Myocyte (in vitro differentiated cells): ENCODE measurements at regions not wholly inside any gene's neighbourhood (a gene's known extent, or its start where the extent isn't known, plus 50 kb on each side); places are given as distances from the start of the nearest gene placed in this dataset.

Source experiments
- DNase-seq: peaks from one replicate; pipeline ENCODE4 v3.0.0-alpha.2; 2012; ENCODE audit warnings: low read depth

DNA sequence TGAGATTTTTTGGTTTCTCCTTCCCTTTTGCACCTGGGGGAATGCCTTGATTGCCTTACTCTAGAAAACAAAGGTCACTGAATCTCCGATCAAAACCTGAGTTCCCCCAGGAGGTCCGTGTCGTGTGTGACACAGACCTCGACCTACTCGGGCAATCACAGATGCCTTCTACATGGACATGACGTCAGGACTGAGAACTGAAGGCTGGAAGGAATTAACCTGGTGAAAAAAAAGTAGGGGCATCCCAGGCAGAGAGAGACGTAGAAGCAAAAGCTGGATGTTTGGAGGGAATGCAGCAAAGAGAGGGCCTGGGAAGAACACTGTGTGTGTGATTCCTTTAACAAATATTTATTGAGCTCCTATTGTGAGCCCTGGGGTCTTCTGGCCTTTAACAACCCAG, 178.0 kb downstream of the PRDM2 start:
- DNase-seq: no peak

DNA sequence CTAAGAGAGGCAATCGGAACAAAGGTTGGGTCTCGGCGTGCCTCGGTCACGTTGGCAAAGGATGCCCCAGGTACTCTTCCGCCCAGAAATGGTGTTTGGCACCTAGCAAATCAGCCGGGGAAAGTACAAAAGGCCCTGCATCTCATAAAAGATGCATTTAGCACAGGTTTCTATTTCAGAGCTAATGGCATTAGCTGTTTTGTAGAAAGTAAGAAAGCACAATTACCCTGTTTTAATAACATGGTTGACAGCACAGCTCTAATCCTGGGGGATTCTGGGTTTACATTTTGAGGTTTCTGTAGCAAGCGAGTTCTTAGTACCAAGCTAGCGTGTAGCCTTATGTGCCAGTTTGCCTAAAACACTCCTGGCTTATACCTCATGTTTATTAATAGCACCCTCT, 178.5 kb downstream of the PRDM2 start:
- DNase-seq: no peak

DNA sequence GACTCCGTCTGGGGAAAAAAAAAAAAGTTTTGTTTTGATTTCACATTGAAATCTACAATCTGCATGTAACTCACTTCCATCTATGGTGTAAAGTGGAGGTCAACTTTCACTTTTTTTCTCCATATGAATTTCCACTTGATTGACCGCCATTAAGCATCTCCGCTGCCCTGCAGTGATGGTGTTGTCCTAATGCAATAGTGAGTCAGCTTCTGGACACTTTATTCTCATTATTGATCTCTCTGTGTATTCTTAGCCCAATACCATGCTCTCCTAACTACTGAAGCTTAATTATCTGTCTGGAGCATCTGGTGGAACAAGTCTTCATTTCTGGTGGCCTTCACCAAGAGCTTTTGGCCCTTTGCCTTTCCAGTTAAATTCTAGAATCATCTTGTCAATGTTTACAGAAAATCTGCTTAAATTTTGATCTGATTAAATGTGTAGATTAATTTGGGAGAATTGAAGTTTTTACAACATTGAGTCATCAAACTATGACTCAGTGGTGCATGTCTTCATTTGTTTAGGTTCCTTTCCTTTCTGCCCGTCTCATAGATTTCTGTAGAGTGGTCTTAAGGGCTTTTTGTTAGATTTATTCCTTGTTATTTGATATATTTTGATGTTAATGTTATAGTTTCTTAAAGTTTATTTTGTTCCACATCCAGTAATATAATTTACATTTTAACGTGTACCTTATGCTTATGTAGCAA, 181.5 kb downstream of the PRDM2 start:
- DNase-seq: no peak

DNA sequence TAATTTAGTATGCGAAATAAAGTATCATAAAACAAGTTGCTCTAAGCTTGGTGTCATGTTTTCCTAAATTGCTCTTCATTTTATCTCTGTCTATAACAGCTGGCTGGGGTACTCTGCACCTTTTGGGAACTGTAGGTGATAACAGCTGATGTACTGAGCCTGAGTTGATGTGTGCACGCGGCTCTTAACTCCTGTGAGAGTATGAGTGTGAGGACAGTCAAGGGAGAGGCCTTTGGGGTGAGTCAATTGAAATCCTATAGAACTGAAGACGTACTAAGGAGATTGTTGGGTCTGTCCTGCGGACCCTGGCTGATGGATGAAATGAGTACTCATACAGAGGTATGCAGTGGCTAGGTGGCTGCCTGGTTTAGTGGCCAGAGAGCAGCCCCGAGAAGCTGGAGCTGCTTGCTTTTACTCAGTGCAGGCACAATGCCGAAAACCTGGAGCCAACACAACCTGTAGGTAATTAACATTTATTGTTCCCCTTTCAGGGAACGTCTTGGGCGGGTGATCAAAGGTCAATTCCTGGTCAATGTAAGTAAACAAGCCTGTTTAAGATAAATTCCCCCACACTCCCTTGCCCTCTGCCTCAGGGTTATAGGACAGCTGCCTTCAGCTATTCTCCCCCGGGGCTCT, 188.5 kb downstream of the PRDM2 start:
- DNase-seq: no peak

DNA sequence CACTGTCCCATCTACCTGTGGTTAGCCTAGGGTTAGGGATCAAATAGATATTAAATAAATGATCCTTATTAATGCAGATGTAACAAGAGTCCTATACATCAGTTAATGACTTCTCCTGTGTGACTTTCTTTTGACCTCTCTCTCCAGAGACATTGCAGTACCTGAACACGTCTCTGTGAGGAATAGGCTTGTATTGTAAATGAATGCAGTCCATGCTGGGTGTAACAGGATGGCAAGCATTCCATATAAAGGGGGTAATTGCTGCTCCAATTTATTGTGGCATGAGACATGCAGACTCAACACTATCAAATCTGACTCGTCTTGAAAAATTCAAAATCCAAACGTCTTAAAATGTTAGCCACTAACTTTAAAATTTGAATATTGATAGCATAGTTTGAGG, 189.5 kb downstream of the PRDM2 start:
- no peak for DNase-seq

DNA sequence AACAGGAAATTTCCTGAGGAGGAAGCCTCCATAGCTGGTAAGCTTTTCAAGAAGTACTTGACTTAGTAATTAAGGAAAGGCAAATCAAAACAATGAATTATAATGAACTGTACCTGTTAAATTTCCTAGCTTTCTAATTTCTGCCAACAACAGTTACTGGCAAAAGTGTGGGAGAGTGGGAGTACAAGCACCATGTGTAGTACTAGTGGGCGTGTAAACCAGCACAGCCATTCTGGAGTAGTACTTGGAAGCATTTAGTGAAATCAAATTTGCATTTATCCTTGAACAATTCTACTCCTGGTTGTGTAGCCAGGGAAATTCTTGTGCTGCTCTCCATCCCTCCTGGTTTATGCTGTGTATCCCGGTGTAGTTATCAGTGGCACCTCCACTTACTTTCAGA, 190.8 kb downstream of the PRDM2 start:
- DNase-seq: no peak

DNA sequence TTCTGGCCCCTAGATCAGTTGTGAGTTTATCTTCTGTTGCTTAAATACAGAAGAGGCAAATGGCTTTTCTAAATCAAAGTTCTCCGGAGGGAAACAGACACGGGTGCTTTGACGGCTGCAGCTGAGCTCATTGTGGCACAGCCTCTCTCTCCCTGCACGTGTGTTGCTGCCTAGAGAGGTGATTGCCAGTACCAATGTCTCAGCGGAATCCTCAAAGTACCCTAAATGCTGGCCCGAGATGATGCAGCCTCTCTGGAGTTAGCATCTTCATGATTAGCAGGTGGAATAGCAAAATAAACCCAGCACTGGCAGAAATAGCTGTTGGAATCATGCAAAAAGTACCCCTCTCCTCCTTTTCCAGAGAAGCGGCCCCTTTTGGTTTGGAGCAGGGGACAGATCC, 192.2 kb downstream of the PRDM2 start:
- DNase-seq: no peak

DNA sequence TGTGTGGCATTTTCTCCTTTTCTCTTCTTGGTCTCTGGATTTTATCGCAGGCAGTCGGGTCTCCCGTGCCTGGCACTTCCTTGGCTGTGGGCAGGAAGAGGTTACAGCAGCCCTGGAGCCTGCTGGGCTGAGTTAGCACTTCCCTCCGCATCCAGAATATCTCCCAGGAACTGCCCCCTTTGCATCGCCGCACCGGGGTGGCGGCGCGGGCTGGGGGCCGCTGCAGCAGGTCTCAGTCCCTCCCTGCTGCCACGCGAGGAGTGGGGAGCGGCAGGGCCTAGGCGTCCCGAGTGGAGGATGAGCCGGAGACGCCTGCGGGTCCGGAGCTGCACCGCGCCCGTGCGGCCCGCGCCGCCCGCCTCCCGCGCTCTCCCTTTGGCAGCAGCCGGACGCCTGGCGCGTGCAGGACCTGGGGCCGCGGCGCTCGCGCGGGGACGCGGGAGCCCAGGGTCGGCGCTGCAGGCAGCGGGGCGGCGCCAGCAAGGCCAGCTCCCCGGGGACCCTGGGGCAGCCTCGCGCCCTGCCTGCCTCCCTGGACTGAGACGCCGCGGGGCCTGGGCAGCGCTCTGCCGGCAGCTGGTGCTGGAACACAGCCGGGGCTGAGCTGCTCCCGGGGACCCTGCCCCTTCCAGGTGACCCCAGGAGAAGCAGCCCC, 192.8 kb downstream of the PRDM2 start:
- no peak for DNase-seq

DNA sequence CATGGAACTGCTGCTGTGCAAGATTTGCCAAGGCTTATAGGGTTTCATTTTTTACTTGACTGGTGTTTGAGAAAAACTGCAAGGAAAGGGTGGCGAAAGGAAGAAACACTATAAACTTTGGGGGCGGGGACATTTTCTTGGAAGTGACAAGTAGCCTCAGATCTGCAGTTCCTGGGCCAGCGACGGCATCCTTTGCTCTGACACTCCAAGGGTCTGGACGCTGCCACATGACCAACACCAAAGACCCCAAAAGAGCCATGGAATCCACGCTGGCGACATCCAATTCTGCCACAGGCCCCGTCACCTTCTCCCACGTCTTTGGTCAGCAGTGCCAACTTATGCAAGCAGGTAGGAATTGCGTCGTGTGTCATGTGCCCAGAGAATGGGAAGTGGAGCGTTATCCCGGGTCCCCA, 193.4 kb downstream of the PRDM2 start:
- no peak for DNase-seq

DNA sequence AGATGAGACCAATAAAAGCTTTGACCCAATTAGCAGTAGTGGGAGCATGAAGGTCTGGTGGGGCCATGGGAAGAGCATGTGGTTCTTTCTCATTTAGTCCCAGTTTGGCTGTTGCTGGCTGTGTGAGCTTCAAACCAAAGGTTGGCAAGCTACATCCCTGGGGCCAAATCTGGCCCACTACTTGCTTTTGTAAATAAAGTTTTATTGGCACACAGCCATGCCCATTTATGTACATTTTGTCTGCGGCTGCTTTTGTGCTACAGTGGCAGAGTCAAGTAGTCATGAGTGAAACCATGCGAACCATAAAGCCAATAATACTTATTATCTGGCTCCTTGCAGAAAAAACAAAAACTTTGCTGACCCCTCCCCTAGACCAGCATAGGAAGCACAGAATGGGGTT, 196.9 kb downstream of the PRDM2 start:
- no peak for DNase-seq

DNA sequence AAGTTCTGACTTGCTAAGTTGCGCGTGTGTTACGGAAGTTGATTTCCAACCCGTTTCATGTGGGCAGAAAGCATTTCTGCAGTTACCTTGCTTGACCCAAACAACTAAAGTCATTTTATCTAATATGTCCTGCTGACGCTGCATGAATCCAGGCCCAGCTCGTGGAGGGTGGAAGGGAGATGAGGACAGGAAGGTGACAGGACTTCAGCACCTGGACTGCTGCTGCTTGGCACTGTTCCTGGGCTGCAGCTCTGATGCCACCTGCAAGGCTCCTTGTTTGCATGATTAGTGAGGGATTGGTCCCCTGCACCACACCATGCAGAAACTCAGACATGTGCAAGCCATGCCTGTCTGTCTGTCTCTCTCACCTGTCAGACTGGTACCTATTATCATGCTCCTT, 198.4 kb downstream of the PRDM2 start:
- DNase-seq: no peak

DNA sequence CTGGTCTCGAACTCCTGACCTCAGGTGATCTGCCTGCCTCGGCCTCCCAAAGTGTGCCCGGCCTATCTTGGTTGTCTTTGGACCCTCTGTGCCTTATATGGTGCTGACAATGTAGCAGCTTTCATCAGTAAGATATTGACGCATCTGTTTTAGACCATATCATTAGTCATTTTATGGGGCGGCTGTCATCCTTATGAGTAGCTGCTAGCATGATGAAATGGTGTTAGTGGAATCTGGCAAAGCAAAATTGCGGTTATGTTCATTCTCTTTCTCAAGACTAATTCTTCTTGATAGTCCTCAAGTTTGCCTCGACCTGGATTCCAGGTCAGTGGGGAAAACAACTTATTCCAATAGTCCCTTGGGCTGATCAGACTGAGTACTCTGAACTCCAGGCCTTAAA, 199.9 kb downstream of the PRDM2 start:
- DNase-seq: no peak

DNA sequence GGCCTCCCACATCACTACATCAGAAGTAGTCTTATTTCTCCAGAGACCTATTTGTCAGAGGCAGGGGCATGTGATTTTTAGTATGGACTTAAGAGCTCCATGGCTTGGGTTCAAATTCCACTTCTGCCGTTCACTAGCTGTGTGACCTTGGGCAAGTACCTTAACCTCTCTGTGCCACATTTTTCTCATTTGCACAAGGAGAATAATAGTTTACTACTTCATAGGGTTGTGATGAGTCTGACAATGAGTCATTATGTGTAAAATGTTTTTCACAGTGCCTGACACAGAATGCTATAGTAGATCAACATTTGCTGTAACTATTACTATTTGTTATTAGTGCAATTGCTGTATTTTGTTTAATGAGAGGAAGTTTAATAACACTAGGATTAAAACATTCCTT, 200.6 kb downstream of the PRDM2 start:
- no peak for DNase-seq

DNA sequence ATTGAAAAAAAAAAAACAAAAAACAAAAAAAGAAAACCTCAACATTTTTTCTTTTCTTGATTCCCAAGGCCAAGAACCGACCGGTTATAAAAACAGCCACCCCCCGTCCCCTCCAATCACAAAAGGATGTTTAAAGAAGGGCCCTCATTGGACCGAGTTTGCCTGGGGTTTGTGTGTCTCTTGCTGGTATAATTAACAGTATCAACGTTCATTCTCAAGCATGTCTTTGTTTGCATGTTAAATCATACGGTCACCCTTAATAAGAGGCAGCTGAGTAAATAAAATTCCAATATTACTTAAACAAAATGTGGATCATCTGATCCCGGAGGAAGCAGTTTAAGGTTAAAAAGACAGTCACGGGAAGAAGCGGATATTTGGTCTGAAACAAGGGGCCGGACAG, 201.1 kb downstream of the PRDM2 start:
- DNase-seq: no peak

DNA sequence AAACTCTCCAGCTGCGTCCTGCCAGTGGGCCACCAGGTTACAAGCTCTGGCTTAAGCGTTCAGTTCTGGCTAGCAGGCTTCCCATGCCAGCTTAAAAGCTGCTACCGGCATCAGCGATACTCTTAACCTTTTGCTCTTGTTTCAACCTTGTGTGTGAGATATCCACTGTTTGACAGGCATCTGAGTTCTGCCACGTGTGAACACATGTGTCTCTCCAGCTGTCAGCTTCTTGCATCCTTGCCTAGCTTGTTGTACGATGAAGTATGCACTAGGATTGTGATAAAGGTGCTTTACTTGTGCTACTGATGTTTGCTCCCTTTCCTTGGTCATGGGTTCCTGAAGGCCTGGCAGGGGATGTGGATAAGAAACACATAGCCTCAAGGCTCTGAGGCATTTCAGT, 201.6 kb downstream of the PRDM2 start:
- no peak for DNase-seq

DNA sequence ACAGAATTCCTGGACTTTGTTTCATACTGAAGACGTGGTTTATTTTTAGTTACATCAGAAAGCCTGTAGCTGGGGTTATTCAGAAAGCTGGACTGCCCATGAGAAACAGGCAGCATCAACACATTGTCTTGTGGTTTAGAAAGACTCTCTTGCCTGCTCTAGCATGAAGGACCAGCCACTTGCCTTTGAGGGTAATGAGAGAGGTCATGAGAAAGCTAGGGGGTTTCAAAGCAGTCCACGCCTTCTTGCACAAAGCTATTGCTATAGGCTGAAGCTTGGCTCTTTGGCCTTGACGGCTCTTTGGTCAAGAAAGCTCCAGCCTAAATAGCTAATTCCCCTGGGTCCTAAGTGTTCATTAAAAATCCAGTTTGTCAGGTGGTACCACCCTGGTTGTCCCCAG, 208.1 kb downstream of the PRDM2 start:
- no peak for DNase-seq

DNA sequence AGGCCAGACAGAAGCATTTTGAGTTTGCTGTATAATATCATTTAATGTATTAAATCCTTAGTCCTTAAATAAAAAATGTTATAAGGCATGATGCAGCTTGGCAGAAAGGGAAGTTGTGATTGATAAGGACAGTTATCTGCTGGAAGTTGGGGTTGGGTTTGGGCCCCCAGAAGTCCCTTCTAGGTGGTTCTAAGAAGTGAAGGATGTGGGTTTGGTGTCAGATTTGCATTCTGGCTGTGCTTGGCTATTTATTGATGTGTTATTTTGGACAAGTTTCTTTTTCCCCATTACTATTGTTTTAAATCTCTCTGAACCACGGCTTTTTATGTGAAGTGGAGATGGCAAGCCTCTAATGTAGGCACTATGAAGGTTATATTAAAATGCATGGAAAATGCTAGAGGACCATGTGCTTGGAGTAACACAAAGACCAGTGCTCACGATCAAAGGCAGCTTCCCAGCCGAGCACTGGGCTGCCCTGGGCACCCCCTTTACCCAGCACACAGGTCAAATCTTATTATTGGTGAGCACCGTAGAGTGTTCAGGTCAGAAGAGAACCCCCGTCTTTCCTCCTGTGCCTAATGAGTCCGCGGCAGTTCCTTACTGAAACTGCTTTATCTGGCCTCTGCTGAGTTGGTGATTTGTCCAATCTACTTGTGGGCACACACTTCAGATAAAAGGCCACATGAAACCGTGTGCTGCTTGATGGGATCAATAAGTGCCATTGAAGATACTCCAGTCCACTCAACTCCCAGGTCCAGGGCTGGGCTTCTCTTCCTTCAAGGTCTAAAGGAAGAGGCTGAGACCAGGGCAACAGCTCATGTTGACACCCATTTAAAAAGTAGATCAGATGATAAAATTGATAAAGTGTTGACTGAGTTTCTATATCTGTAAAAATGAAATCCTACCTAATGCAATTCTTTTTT, 212.0 kb downstream of the PRDM2 start:
- DNase-seq: no peak

DNA sequence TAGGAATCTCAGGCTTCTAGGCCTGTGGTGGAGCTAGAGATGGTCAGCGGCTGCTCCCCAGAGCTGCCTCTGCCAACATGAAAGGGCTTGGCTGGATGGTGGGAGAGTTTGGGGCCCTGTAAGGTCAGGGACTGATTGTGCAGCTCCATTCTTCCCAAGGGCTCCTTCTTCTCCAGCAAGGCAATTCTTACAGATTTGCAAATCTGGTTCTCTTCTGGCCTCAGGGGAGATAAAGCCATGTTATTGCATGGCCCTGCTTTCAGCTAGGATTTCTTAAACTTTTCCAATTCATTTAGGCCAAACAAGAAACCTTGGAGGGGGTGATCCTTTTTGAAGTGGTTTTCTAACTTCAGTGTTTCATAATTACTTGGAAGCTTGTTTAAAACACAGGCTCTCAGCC, 213.4 kb downstream of the PRDM2 start:
- no peak for DNase-seq

DNA sequence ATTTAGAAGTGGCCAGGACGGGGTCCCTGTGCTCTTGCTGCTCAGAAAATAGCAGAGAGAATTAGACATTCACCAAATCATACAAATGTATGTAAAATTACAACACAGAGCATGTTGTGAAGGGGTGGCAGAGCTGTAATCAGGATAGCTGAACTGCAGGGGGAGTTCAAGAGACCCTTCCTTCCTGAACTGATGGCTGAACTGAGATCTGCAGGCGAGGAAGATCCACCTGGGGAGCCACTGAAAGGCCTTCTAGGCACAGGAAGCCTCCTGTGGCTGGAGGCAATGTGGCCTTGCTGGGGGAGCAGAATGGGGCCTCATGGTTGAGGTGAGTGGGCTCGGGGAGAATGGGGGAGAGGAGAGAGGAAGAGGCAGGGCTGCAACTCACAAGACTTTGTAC, 216.5 kb downstream of the PRDM2 start:
- DNase-seq: no peak

DNA sequence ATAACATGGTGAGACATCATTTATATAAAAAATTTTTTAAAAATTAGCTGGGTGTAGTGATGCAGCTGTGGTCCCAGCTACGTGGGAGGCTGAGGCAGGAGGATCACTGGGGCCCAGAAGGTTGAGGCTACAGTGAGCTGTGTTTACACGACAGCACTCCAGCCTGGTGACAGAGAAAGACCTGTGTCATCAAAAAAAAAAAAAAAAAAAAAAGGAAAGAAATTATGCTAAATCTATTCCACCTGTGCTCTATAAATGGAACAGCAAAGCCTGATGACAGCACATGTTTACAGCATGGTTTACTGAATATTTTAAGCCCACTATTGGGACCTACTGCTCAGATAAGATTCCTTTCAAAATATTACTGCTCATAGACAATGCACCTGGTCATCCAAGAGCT, 217.6 kb downstream of the PRDM2 start:
- DNase-seq: no peak

DNA sequence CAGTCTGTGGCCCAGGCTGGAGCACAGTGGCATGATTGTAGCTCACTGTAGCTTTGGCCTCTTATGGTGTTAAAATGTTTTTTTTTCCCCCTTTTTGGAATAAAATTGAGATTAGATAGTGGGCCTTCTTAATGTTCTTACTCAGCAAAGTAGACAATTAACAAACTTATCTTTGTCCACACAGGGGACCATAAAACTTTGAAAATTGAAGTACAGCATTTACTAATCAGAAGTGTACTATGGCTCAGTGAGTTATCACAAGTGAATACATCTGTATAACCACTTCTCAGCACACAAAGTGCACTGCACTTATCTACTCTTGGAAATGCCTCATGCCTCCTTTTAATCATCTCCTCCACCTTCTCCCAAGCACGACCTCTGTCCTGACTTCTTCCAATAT, 218.9 kb downstream of the PRDM2 start:
- no peak for DNase-seq

DNA sequence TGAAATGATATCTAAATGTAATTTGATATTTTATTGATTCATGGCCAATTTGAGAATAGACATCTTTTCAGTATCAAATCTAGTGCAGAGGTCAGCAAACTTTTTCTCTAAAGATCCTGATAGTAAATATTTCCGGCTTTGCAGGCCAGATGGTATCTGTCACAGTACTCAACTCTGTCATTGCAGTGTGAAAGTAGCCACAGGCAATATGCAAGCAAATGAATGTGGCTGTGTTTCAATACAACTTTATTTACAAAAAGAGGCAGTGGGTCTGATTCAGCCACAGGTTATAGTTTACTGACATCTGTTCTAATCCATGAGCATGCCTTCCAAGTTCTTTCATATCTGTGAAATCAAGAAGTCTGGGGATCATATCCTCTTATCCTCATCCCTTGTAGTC, 221.2 kb downstream of the PRDM2 start:
- DNase-seq: no peak
